H1 (cell line): ENCODE measurements at regions not wholly inside any gene's neighbourhood (a gene's known extent, or its start where the extent isn't known, plus 50 kb on each side); places are given as distances from the start of the nearest gene placed in this dataset.

Experiments
- CTCF ChIA-PET: fragments of 300-600 bp; sonication (Branson Sonifier 250); formaldehyde crosslinking; loops from one replicate; lab custom pipeline; 2021; ENCODE audit not compliant: partially characterized antibody; lab: Charles Lee
- POLR2A ChIA-PET: fragments of 300-600 bp; sonication (Branson Sonifier 250); formaldehyde crosslinking; loops from one replicate; lab custom pipeline; 2021; ENCODE audit warnings: inconsistent platforms; ENCODE audit not compliant: partially characterized antibody; lab: Charles Lee
- DNase-seq, 2 experiments: peaks; one replicate each; pipeline versions ENCODE4 v3.0.0 to v3.0.0-alpha.2; 2010 to 2022; ENCODE audit warnings: low spot score in 2 of 2, low read depth in 1 of 2, mixed read lengths in 1 of 2
- FAIRE-seq: peaks from 2 replicates; lab custom pipeline; 2011; peaks lifted over from hg19 to GRCh38; lab: Jason Lieb, UNC
- H2AFZ ChIP-seq: 2 replicates; pipeline ENCODE4 v1.8.1; 2012; ENCODE audit warnings: low read length, inconsistent platforms
- H2AK5ac ChIP-seq: 2 replicates; pipeline ENCODE4 v1.6.1; 2013; ENCODE audit warnings: low read depth, low read length
- H2BK120ac ChIP-seq: replicated peaks from 2 replicates; pipeline ENCODE3; 2013; ENCODE audit warnings: low read depth, low read length, inconsistent platforms
- H2BK12ac ChIP-seq: 2 replicates; pipeline ENCODE4 v1.6.1; 2013; ENCODE audit warnings: low read depth, low read length
- H2BK15ac ChIP-seq: 2 replicates; pipeline ENCODE4 v1.6.1; 2013; ENCODE audit warnings: low read length
- H2BK20ac ChIP-seq: 2 replicates; pipeline ENCODE4 v1.6.1; 2013; ENCODE audit warnings: low read length
- H2BK5ac ChIP-seq: 2 replicates; pipeline ENCODE4 v1.6.1; 2013; ENCODE audit warnings: low read depth, low read length
- H3K14ac ChIP-seq: 2 replicates; pipeline ENCODE4 v1.6.1; 2013; ENCODE audit warnings: inconsistent platforms; ENCODE audit not compliant: insufficient read length
- H3K18ac ChIP-seq: 2 replicates; pipeline ENCODE4 v1.6.1; 2013; ENCODE audit warnings: low read length; ENCODE audit errors: extremely low read depth
- H3K23ac ChIP-seq: 2 replicates; pipeline ENCODE4 v1.6.1; 2013; ENCODE audit warnings: inconsistent platforms; ENCODE audit not compliant: insufficient read length
- H3K23me2 ChIP-seq: 2 replicates; pipeline ENCODE4 v1.6.1; 2013; ENCODE audit warnings: low read depth, low read length
- H3K27ac ChIP-seq: 2 replicates; pipeline ENCODE4 v1.6.1; 2011; ENCODE audit warnings: low read depth, low read length, inconsistent platforms
- H3K27me3 ChIP-seq, 4 experiments: replicated peaks in 1 of 4; 1 replicate in 1 of 4; 2 replicates in 3 of 4; pipeline versions ENCODE4 v1.6.1 to v1.8.1; 2011 to 2013; ENCODE audit warnings: low read length in 3 of 4, mild to moderate bottlenecking in 3 of 4, inconsistent platforms in 2 of 4, mixed read lengths in 2 of 4, moderate library complexity in 1 of 4; ENCODE audit not compliant: control insufficient read depth in 3 of 4, insufficient read depth in 3 of 4; ENCODE audit errors: extremely low read depth in 1 of 4
- H3K36me3 ChIP-seq, 4 experiments: 2 replicates each; pipeline versions ENCODE4 v1.6.1 to v1.8.1; 2011 to 2013; ENCODE audit warnings: mild to moderate bottlenecking in 4 of 4, low read length in 3 of 4, moderate library complexity in 2 of 4, control low read depth in 1 of 4, inconsistent platforms in 1 of 4; ENCODE audit not compliant: insufficient read depth in 4 of 4, control insufficient read depth in 2 of 4
- H3K4ac ChIP-seq: replicated peaks from 2 replicates; pipeline ENCODE3; 2013; ENCODE audit warnings: low read length, low read depth, mixed read lengths, inconsistent platforms; ENCODE audit not compliant: insufficient read length
- H3K4me1 ChIP-seq, 4 experiments: replicated peaks in 1 of 4; 1 replicate in 1 of 4; 2 replicates in 3 of 4; pipeline versions ENCODE4 v1.6.1 to v1.8.1; 2011 to 2013; ENCODE audit warnings: low read length in 3 of 4, inconsistent platforms in 2 of 4, mixed read lengths in 1 of 4; ENCODE audit not compliant: insufficient read depth in 4 of 4, control insufficient read depth in 3 of 4
- H3K4me2 ChIP-seq, 2 experiments: 2 replicates each; pipeline versions ENCODE4 v1.6.1 to v1.8.1; 2011 to 2013; ENCODE audit warnings: low read depth in 2 of 2, low read length in 2 of 2, control low read depth in 1 of 2, inconsistent platforms in 1 of 2, mild to moderate bottlenecking in 1 of 2; ENCODE audit not compliant: insufficient read depth in 1 of 2
- H3K4me3 ChIP-seq, 4 experiments: fragments of 200-600, 300-600 bp in 1 of 4; sonication (generic), shearing (Covaris generic), sonication (Bioruptor Twin) in 1 of 4; 2 replicates each; pipeline versions ENCODE4 v1.5.1 to v1.8.1; 2011 to 2016; ENCODE audit warnings: low read length in 4 of 4, low read depth in 3 of 4, control low read depth in 2 of 4, inconsistent platforms in 2 of 4, mild to moderate bottlenecking in 2 of 4, mixed read lengths in 1 of 4, moderate library complexity in 1 of 4; ENCODE audit not compliant: insufficient read depth in 2 of 4; ENCODE audit errors: extremely low read depth in 1 of 4
- H3K56ac ChIP-seq: replicated peaks from 2 replicates; pipeline ENCODE3; 2013; ENCODE audit warnings: low read depth, mild to moderate bottlenecking, mixed read lengths, low read length, inconsistent platforms; ENCODE audit not compliant: insufficient read length
- H3K79me1 ChIP-seq: 2 replicates; pipeline ENCODE4 v1.6.1; 2013; ENCODE audit warnings: low read depth, low read length, control low read depth
- H3K79me2 ChIP-seq, 2 experiments: 2 replicates each; pipeline versions ENCODE4 v1.6.1 to v1.8.1; 2012 to 2013; ENCODE audit warnings: low read length in 2 of 2, mild to moderate bottlenecking in 2 of 2, inconsistent platforms in 1 of 2; ENCODE audit not compliant: insufficient read depth in 2 of 2, control insufficient read depth in 1 of 2
- H3K9ac ChIP-seq, 4 experiments: replicated peaks in 1 of 4; 1 replicate in 1 of 4; 2 replicates in 3 of 4; pipeline versions ENCODE4 v1.6.1 to v1.8.1; 2011 to 2013; ENCODE audit warnings: low read depth in 3 of 4, low read length in 3 of 4, control low read depth in 2 of 4, mild to moderate bottlenecking in 2 of 4, moderate library complexity in 2 of 4, inconsistent platforms in 1 of 4; ENCODE audit errors: extremely low read depth in 1 of 4
- H3K9me3 ChIP-seq, 2 experiments: 2 replicates each; pipeline versions ENCODE4 v1.6.1 to v1.8.1; 2012 to 2013; ENCODE audit warnings: mild to moderate bottlenecking in 2 of 2, moderate library complexity in 2 of 2, control low read depth in 1 of 2, inconsistent platforms in 1 of 2, low read depth in 1 of 2, low read length in 1 of 2, mixed read lengths in 1 of 2; ENCODE audit not compliant: insufficient read depth in 2 of 2
- H4K20me1 ChIP-seq, 2 experiments: replicated peaks in 1 of 2; 2 replicates each; pipeline versions ENCODE3 to v1.8.1; 2011 to 2013; ENCODE audit warnings: inconsistent platforms in 2 of 2, low read length in 2 of 2, mild to moderate bottlenecking in 1 of 2; ENCODE audit not compliant: insufficient read depth in 2 of 2, control insufficient read depth in 1 of 2
- H4K5ac ChIP-seq: 2 replicates; pipeline ENCODE4 v1.6.1; 2013; ENCODE audit warnings: low read length, low read depth, mixed read lengths, inconsistent platforms; ENCODE audit not compliant: insufficient read length
- H4K8ac ChIP-seq: 2 replicates; pipeline ENCODE4 v1.8.0; 2013; ENCODE audit warnings: mild to moderate bottlenecking, moderate library complexity, low read length, inconsistent platforms; ENCODE audit not compliant: insufficient read depth; ENCODE audit errors: extremely low read depth
- H4K91ac ChIP-seq: replicated peaks from 2 replicates; pipeline ENCODE3; 2013; ENCODE audit warnings: low read length, mixed read lengths, inconsistent platforms; ENCODE audit not compliant: insufficient read length
- CBX8 ChIP-seq: fragments of 300-800, 300-1000 bp; sonication (generic); IDR thresholded peaks from 2 replicates; pipeline ENCODE4 v1.7.1; 2016; ENCODE audit warnings: low read depth, low read length, borderline replicate concordance
- CEBPB ChIP-seq: IDR thresholded peaks from 2 replicates; pipeline ENCODE4 v1.6.1; 2012; ENCODE audit warnings: low read depth, low read length
- KDM1A ChIP-seq: fragments of 200-600, 300-600 bp; sonication (generic); IDR thresholded peaks from 2 replicates; pipeline ENCODE4 v1.7.1; 2016; ENCODE audit warnings: mild to moderate bottlenecking, low read length, borderline replicate concordance
- RNF2 ChIP-seq: fragments of 200-900, 300-1000 bp; sonication (generic); IDR thresholded peaks from 2 replicates; pipeline ENCODE4 v1.7.1; 2016; ENCODE audit warnings: borderline replicate concordance, low read depth, mild to moderate bottlenecking, antibody characterized with exemption, low read length; ENCODE audit not compliant: poor library complexity, severe bottlenecking; ENCODE audit errors: missing control alignments
- SP2 ChIP-seq: IDR thresholded peaks from 2 replicates; pipeline ENCODE4 v1.6.1; 2012; ENCODE audit warnings: mild to moderate bottlenecking, low read length, inconsistent platforms
- TAF1 ChIP-seq: IDR thresholded peaks from 2 replicates; pipeline ENCODE4 v1.6.1; 2011; ENCODE audit warnings: mild to moderate bottlenecking, low read depth, low read length
- WGBS, 2 experiments: shearing (Covaris generic) in 1 of 2; methylation state at CpG; one replicate each; pipeline versions ENCODE4 v1.1.6 to v1.1.7; 2013 to 2015; ENCODE audit warnings: low lambda C conversion rate in 2 of 2, mixed read lengths in 2 of 2, inconsistent platforms in 1 of 2, low coverage in 1 of 2, missing lambda C conversion rate in 1 of 2; ENCODE audit not compliant: insufficient replicate concordance in 2 of 2, insufficient coverage in 1 of 2, insufficient read length in 1 of 2; ENCODE audit errors: extremely low coverage in 1 of 2, missing lambda C conversion rate in 1 of 2; 5-methylcytosine and 5-hydroxymethylcytosine counted together

DNA sequence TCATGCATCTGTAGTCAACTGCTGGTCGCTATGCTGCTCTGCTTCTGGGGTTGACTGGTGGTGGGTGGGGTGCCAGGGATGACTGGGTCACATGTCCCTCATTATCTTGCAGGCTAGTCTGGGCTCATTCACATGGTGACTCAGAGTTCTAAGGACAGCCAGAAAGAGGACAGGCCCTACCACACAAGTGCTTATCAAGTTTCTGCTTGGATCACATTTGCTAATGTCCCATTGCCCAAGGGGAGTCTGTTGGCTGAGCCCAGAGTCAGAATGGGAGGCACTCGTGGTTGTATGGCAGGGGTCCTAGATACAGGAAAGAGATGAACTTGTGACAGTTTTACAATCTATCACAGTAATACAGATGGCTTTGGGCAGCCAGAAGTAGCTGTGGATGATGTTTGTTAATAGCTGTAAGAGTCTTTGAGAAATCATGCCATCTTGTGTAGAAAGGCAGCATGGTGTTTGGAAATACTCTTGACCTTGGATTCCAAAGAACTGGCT is 221.3 kb downstream of the GPAT3 start:
- Histone ChIP-seq H3K79me1 (no peaks in the 10 kb centered on the region), H3K27me3 (peaks cover 0 to 1% (median 0%) of the 10 kb centered on the region in 4 experiments; a peak in 1 of 7 replicates), H2BK5ac (no peak overlapping the region), H3K4me1 (peaks cover 0 to 5% (median 0%) of the 10 kb centered on the region in 4 experiments; a peak in 2 of 7 replicates), H3K4me2 (no peak overlapping the region), H3K36me3 (no peaks in the 10 kb centered on the region), H2BK120ac (no peak overlapping the region), H2AFZ (no peak overlapping the region), H3K18ac (no peak overlapping the region), H3K23ac (no peak overlapping the region), H3K56ac (no peak overlapping the region), H2BK12ac (no peak overlapping the region), H3K79me2 (no peaks in the 10 kb centered on the region), H4K91ac (no peak overlapping the region), H4K20me1 (no peaks in the 10 kb centered on the region), H3K4me3 (no peak overlapping the region), H2BK20ac (no peak overlapping the region), H2BK15ac (no peak overlapping the region), H3K9ac (no peak overlapping the region), H3K4ac (no peak overlapping the region), H4K5ac (no peak overlapping the region), H2AK5ac (no peak overlapping the region), H3K23me2 (no peaks in the 10 kb centered on the region), H3K9me3 (no peaks in the 10 kb centered on the region), H4K8ac (no peak overlapping the region; the same call in 1 of the 2 replicates), H3K14ac (no peak overlapping the region), H3K27ac (no peak overlapping the region)
- POLR2A ChIA-PET: no interaction called here
- CTCF ChIA-PET: interaction anchor here (1.7 to 4.0 kb wide), 3 partner anchors 13 to 112 kb away, joined by 4 to 13 read pairs (median 5); no protein-coding TSS in a partner anchor
- DNase-seq (no peak), FAIRE-seq (no peak)
- no peak for TF ChIP-seq KDM1A
- TF ChIP-seq SP2: no peak
- TF ChIP-seq CBX8: no peak
- no peak for TF ChIP-seq TAF1
- TF ChIP-seq CEBPB: no peak
- TF ChIP-seq RNF2: no peak
- TF ChIP-seq, all 59 proteins: peak for 0
- 73% methylated on average over 2 of the region's 2 CpGs; no CpG with 5 or more reads in 1 of the 2 experiments for WGBS, 2 experiments
